ENCODE measurements at regions not wholly inside any gene's neighbourhood (a gene's known extent, or its start where the extent isn't known, plus 50 kb on each side); places are given as distances from the start of the nearest gene placed in this dataset.

DNA sequence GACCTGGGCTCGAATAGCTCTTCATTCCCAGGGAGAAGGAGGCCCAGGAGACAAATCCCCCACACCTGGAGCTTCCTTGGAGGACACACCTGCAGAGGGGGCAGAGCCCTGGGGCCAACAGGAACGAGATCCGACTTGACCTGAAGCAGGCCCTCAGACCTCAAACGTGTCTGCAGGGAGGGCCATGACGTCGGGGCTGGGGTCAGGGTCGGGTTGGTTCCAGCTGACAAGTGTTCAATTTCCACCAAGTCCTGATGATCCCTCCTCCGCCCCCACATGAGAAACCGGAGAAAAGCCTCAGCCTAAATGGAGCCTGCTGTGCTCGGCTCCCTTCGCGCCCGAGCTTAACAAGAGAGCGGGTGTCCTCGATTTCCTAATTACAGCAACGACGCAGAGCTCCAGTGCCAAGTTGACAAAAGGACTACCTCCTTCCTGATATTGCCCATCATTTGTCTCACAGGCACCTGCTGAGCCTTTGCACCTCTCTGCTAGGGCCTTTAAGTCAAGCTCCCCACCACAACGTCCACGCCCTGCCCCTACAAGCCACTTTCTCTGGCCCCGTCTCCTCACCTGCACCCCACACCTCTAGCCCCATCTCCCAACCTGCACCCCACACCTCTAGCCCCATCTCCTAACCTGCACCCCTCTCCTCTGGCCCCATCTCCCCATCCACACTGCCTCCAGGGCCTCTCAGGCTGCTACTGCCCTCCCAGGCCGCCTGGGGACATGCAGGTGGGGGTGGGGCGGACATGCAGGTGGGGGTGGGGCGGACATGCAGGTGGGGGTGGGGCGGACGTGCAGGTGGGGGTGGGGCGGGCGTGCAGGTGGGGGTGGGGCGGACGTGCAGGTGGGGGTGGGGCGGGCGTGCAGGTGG is 519.4 kb downstream of the GLRX3 start:
- peak in 1 of 11 donors; percentile 10 for DNase-seq (ENCODE audit: extremely low read depth in 1 of 11, low read depth in 9 of 11, low spot score in 4 of 11)

DNA sequence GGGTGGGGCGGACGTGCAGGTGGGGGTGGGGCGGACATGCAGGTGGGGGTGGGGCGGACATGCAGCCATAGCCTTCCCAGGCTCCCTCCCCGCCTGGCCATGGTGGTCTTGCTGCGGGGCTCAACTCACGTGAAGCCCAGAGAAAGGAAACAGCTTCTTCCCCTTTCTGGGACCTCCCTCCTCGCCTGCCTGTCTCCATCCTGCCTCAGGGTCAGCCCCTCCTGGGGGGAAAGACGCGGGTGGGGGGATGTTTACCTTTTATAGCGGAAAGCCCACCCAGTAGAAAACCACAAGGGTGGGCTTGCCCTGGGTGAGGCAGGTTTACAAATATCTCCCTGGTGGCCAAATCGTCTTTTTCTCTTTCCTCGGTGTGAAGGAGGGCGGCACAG is 520.0 kb downstream of the GLRX3 start:
- DNase-seq (ENCODE audit: extremely low read depth in 1 of 11, low read depth in 9 of 11, low spot score in 4 of 11): no peak

DNA sequence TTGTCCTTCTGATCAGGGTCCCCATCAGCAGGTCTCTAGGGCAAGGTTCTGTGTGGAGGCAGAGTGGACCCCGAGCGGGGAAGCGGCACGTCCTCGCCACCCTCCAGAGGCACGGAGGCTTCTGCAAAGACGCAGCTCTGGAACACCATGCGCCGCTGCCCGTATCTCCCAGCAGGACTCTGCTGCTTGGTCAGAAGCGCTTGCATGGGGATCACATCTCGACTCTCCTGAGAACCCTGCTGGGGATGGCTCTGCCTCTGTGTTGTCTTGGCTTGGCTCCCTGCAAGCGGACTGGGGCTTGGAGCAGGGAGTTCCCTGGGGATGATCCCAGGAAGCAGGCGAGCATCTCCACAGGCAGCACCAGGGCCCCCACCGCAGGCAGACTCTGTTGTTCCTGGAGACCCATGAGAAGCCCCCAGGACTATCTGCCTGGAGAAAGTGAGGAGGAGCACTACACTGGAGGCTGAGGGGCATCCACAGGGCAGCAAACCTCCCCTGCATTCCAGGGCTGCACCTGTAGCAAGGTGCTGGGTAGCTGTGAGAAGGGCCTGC is 520.5 kb downstream of the GLRX3 start:
- no peak for DNase-seq (ENCODE audit: extremely low read depth in 1 of 11, low read depth in 9 of 11, low spot score in 4 of 11)

DNA sequence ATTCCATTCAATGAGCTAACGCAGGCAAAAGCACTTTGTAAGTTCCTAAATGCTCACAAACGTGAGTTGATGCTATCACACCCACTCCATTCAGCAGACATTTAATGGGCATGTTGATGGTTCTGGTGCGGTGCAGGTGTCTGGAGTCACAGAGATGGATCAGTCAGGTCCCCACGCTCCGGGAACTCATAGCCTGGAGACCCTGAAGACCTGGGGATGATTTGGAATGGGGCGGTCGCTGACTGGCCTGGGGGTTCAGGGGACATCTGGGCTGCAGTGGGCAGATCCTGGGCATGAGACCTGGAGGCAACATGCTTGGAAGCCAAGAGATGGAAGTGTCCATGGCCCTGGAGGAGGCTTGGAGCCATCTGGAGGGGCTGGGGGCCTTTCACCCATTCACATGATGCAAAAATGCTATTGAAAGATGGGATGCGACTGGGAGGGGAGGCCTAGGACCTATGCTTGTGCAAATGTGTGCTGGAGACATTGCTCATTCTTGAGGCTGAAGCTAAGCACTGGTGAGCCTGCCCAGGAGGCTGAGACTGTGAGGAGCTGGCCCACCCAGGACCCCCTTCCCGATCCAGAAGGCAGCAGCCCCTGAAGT is 522.6 kb downstream of the GLRX3 start:
- DNase-seq (ENCODE audit: extremely low read depth in 1 of 11, low read depth in 9 of 11, low spot score in 4 of 11): no peak

DNA sequence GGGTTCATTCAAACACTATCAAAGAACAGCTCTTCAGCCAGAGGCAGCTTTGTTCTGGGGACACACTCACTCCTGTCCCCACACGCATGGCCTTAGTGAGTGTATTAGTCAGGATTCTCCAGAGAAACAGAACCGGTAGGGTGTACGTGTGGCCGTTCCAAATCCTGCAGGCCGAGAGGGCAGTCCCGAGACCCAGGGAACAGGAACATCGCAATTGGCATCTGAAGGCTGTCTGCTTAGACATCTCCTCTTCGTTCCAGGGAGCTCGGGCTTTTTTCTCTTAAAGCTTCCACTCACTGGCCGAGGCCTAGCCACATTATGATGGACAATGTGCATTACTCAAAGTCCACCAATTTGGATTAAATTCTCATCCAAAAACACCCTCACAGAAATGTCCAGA is 523.3 kb downstream of the GLRX3 start:
- DNase-seq (ENCODE audit: extremely low read depth in 1 of 11, low read depth in 9 of 11, low spot score in 4 of 11): no peak

DNA sequence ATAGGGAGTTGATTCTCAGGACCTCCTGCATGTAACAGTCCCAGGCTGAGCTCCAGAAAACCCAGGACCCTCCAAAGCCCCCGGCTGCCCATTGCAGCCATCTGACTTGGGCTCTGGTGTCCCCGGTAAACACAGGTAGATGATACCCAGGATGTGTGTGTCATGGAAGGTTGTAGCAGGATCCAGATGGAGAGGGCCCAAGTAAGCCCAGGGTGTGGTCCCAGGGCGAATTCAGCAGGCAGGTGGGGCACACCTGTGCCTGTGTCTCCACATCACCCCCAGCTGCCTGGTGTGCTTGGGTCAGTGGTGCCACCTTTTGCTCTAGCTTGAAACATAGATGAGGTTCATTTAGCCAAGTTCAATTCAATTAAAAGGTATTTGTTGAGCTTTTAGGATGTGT is 524.1 kb downstream of the GLRX3 start:
- DNase-seq (ENCODE audit: extremely low read depth in 1 of 11, low read depth in 9 of 11, low spot score in 4 of 11): no peak

DNA sequence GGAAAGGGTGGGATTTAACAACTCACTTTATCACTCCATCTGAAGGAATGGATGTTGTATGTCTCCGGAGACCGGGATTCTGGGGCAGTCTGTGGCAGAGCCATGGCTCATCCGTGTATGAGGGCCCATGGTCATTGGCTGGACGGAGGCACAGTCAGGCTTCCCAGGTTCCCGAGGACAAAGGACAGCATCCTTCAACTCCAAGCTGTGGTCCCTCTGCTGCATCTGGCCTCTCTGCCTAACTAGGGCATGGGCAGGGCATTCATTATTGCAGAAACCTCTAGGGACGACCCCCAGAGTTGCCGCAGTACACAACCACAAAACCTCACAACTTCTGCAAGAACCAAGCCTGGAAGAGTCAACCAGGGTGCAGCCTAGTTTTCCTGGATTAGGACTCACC is 525.2 kb downstream of the GLRX3 start:
- DNase-seq (ENCODE audit: extremely low read depth in 1 of 11, low read depth in 9 of 11, low spot score in 4 of 11): no peak

DNA sequence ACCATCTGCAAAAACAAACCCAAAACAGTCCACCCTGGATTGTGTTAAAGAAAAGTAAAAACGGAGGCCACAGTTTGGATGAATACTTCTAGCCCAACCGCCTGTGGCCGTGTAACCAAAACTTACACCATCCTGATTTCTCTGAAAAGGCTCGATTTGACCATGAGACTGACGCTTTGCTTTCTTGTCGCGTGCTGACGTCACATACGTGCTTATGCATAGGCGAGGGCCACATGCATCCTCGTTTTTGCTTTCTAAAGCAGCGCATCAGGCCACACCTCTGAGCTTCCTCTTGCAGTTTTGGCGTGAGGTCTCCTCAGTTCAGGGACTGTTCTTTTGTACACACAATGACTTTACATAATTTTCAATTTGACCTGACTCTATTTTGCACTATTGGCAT is 526.6 kb downstream of the GLRX3 start:
- DNase-seq (ENCODE audit: extremely low read depth in 1 of 11, low read depth in 9 of 11, low spot score in 4 of 11): no peak

DNA sequence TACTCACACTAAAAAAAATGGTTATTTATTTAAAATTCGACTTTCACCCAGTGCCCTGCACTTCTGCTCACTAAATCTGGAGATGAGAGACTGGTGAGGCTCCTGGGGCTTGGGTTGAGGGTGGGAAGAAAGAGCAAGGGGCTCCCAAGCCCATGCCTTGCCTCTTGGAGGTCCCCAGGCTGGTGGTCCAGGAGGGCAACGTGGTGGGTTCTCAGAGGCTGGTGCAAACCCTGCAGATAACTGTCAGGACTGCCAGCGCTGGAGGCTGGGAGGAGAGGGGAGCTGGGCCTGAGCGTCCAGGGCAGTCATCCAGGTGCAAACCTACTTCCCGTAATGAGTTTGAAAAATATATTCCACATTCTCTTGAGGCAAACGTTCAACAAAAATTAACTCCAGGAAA is 528.3 kb downstream of the GLRX3 start:
- no peak for DNase-seq (ENCODE audit: extremely low read depth in 1 of 11, low read depth in 9 of 11, low spot score in 4 of 11)

DNA sequence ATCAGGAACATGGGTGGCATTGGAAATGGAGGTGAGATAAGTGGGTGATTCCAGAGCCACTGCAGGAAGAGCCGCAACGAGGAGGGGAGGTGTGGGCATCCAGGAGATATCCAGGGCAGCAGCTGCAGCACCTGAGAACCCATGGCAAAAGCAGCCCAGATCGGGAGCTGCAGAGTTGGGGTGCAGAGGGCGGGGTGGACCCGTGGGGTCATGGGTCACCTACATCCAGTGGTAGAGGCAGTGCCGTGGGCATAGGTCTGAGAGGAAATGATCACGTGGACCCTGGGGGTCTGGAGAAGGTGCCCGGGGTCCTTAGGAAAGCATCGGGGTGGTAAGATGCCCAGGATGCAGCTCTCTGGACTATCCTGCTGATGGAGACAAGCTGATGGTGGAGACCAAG is 530.0 kb downstream of the GLRX3 start:
- DNase-seq (ENCODE audit: extremely low read depth in 1 of 11, low read depth in 9 of 11, low spot score in 4 of 11): no peak

DNA sequence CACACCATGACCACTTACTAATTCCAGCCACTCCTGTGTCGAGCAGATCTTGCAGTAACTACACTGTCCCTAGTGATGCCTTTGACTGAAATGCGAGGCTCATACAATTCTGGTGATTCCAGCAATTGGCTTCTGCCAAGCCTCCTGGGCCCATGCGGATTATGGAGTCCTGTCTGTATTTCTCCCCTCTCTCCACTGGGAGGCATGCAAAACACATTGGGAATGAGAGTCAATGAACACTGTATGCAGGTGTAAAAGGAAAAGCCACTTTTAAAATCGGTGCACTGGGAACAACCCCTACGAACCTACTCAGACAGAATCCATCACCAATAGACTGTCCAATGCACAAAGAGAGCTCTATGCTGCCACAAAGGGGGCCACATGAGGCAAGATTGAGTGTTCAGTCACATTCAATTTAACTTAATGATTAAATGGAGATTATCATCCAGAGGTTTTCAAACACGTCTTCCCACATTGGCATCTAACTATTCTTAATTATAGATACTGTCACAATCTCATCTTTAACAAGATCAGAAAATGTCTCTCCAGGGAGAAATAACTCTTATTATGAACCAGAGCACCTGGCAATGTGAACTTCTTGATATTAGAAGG is 550.6 kb downstream of the GLRX3 start:
- DNase-seq (ENCODE audit: extremely low read depth in 1 of 11, low read depth in 9 of 11, low spot score in 4 of 11): peak in 10 of 11 donors; percentile 11 to 63 (median 28)

DNA sequence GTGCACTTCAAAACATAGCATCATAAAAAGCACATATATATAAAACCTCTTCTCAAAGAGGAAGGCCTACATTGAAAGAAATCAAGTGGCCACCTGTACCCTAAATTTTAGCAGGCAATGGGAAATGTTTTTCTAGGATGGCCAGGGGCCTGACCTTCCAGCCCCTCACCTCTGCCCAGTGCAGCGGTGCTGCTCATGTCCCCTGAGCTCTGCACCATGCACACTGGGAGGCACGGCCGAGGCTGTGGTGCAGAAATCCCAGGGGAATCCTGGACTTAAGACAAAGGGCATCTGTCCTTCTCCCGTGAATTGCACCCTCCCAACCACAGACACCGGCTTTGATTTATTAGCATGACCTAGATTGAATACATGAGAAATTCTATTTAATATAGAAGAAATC is 551.4 kb downstream of the GLRX3 start:
- DNase-seq (ENCODE audit: extremely low read depth in 1 of 11, low read depth in 9 of 11, low spot score in 4 of 11): no peak

DNA sequence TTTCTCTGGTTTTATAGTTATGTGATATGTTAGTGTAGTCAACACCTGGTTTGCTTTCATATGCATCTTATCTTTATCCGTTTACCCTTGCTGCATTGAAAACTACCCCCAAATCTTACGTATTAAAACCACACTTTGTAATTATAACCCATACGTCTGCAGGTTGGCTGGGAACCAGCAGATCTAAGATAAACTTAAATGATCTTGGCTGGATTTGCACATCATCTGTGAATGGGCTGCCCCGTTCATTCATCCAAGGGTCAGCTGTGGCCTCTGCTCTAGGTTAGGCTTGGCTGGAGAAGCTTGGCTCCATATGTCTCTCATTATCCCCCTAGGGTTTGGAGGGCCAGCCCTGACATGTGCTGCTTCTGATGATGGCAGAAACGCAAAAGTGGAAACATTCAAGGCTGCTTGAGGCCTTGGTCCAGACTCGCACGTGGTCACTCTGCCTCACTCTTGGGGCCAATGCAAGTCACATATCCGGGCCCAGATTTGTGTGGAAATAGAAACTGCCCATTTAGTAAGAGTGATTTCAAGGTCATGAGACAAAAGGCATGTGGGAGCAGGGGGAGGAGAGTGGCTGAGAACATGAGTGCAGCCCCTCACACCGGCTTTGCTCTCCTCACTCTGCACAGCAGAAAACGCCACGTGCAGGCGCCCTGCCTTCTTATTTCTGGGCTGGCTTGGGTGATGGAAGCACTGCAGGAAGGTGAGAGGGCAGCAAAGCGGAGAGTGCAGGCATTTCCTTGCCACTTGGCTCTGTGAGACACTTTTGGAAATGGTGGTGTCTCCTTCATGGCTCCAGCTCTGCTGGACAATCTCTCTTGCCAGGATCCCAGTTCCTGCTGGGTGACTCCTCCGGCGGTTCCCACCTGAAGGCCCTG is 553.8 kb downstream of the GLRX3 start:
- no peak for DNase-seq (ENCODE audit: extremely low read depth in 1 of 11, low read depth in 9 of 11, low spot score in 4 of 11)

DNA sequence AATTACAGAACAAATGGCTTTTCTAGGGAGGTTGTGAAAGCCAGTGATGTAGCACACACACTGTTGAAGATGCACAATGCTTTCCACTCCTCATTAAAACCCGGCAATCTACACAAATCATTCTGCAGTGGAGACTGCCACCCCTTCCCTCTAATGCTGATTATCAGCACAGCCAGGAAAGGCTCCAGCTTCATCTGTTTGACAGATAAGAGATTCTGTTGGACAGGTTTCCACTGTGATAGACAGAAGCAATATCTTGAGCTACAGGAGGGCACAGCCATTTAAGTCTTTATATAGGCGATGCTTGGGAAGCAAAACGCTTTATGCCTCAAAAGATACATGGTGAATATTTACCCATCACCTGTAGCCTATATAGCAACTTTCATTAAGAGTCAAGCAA is 555.6 kb downstream of the GLRX3 start:
- DNase-seq (ENCODE audit: extremely low read depth in 1 of 11, low read depth in 9 of 11, low spot score in 4 of 11): no peak

DNA sequence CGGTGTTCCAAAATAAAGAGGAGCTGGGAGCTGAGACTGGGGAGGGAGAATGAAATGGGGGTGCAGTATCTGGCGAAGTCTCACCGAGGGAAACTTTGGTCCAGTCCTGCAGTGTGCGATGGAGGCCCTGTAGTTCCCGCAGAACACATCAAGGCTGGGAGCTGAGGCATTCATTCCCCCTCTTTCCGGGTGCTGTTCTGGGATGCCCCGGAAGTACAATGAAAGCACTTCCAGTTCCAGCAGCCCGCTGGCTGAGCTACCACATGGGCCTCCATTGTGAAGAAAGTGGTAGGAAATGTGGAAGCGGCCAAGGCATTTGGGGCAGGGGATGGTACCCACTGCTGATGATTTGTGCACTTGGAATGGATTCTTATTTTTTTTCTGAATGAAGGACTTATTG is 560.7 kb downstream of the GLRX3 start:
- no peak for DNase-seq (ENCODE audit: extremely low read depth in 1 of 11, low read depth in 9 of 11, low spot score in 4 of 11)

DNA sequence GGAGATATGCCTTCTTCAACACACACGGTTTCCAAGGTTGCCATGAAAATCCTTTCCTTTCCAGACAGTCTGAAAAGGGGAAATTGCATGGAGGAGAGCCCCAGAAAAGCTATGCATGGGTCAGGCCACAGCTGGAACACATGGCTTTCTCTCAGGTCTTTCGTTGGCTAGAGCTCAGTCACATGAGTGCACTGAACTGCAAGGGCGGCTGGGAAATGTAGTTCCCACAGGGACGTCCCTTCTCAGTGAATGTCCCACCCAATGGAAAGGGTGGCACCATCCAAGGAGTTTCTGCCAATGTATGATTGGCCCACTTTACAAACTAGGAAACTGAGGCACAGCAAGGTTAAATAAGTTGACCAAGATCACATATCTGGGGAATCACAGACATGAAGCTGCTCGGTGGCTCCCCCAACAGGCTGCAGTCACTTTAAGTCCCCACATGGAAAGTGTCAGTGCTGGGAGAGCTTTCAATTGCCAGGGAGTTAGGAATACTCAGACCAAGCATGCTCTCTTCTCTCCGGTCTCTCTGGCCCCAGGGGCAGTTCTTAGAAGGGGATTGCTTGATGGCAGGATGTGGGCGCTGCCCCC is 571.3 kb downstream of the GLRX3 start:
- DNase-seq (ENCODE audit: extremely low read depth in 1 of 11, low read depth in 9 of 11, low spot score in 4 of 11): no peak

DNA sequence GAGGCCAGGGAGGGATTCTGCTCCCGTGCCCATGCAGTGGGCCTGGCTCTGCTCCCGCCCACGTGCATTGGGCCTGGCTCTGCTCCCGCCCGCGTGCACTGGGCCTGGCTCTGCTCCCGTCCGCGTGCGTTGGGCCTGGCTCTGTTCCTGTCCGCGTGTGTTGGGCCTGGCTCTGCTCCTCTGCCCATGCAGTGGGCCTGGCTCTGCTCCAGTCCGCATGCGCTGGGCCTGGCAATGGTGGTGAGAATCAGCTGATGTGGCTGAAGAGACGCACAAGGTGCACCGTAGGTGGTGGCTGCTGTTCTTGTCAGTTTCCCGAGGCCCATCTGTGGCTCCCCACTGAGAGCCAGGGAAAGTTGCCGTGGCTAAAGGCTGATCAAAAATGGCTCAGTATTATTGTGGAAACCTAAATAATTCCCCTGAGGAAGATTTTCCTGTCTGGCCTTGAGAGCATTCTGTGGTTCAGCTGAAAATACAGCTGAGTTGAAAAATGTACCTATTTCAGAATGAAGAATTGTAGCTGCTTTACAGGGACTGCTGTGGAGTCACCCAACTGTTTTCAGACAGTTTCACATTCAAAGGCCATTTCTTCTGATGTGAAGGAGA is 572.4 kb downstream of the GLRX3 start:
- no peak for DNase-seq (ENCODE audit: extremely low read depth in 1 of 11, low read depth in 9 of 11, low spot score in 4 of 11)

DNA sequence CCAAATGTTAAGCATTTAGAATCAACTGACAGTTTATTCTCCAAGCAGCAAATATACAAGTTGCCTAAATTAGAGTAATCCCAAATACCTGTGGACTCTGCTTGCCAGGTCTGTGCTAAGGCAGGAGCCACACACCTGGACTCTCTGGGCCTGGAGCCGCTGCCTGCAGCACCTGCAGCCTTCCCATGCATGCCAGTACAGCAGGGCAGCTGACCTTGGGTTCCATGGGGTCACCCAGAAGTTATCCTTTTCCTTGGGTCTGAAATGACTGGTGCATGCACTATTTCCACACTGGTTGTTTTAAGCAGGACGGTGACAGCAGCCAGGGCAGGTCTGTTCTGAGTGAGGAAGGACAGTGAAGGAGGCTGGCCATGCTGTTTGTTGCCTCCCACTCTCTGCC is 573.2 kb downstream of the GLRX3 start:
- DNase-seq (ENCODE audit: extremely low read depth in 1 of 11, low read depth in 9 of 11, low spot score in 4 of 11): no peak

DNA sequence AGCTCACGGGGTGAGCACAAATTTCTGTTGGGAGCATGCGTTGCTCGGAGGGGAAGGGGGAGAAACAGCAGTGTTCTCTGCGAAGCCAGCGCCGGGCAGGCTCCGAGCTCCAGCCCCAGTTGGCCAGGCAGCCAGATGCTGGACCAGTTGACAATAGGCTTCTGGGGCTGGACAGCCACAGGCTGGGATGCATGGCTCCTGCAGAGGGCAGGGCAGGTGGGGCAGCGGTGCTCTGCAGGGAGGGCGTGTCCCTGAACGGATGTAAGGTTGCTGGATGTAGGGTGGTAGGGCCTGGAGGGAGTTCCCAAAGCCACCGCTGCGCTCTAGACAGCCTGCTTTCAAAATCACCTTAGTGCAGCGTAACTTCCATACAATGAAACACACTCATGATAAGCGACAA is 574.9 kb downstream of the GLRX3 start:
- no peak for DNase-seq (ENCODE audit: extremely low read depth in 1 of 11, low read depth in 9 of 11, low spot score in 4 of 11)
